GM12873 (cell line): ENCODE measurements at regions not wholly inside any gene's neighbourhood (a gene's known extent, or its start where the extent isn't known, plus 50 kb on each side); places are given as distances from the start of the nearest gene placed in this dataset.

Experiments
- CTCF ChIP-seq: IDR thresholded peaks from 2 replicates; pipeline ENCODE4 v1.5.1; 2012; ENCODE audit warnings: low read depth, mild to moderate bottlenecking, moderate library complexity, low read length, control low read depth; ENCODE audit not compliant: insufficient read depth; ENCODE audit errors: missing control alignments

GRCh38 chr6:153590411-153590810, 448.6 kb upstream of the OPRM1 start:
- no peak for TF ChIP-seq CTCF

GRCh38 chr6:153588330-153588729, 450.7 kb upstream of the OPRM1 start:
- no peak for TF ChIP-seq CTCF

- TF ChIP-seq CTCF = no peak
Measured at GRCh38 chr6:153583685-153584084, 452.6 kb upstream of the RGS17 start.

- no peak for TF ChIP-seq CTCF
Measured at GRCh38 chr6:153580776-153581175, 449.7 kb upstream of the RGS17 start.

- no peak for TF ChIP-seq CTCF
Measured at GRCh38 chr6:153575528-153575927, 444.4 kb upstream of the RGS17 start.

GRCh38 chr6:153574231-153574630, 443.1 kb upstream of the RGS17 start:
- TF ChIP-seq CTCF = no peak

- no peak for TF ChIP-seq CTCF
Measured at GRCh38 chr6:153572371-153572770, 441.3 kb upstream of the RGS17 start.
